GM12892 (cell line): ENCODE measurements at regions not wholly inside any gene's neighbourhood (a gene's known extent, or its start where the extent isn't known, plus 50 kb on each side); places are given as distances from the start of the nearest gene placed in this dataset.

Experiments used
- DNase-seq: peaks from one replicate; pipeline ENCODE4 v3.0.0; 2011; ENCODE audit not compliant: insufficient read length
- FAIRE-seq: peaks from 2 replicates; lab custom pipeline; 2011; peaks lifted over from hg19 to GRCh38; lab: Jason Lieb, UNC
- POLR2A ChIP-seq: IDR thresholded peaks from 2 replicates; pipeline ENCODE4 v1.6.1; 2011; ENCODE audit warnings: low read depth, low read length, control low read depth
- POLR2AphosphoS5 ChIP-seq: IDR thresholded peaks from 2 replicates; pipeline ENCODE4 v1.6.1; 2011; ENCODE audit warnings: low read depth, low read length, control low read depth
- TAF1 ChIP-seq: IDR thresholded peaks from 2 replicates; pipeline ENCODE4 v1.6.1; 2011; ENCODE audit warnings: low read depth, mild to moderate bottlenecking, control low read depth, low read length, borderline replicate concordance

GRCh38 chr6:43859213-43859612, 89.2 kb downstream of the VEGFA start:
- TF ChIP-seq POLR2A = no peak
- no peak for TF ChIP-seq POLR2AphosphoS5
- TF ChIP-seq TAF1 = no peak
- DNase-seq (no peak), FAIRE-seq (no peak)

GRCh38 chr6:43858161-43859153, 88.4 kb downstream of the VEGFA start:
- TF ChIP-seq POLR2A (no peak), POLR2AphosphoS5 (no peak), TAF1 (no peak)
- DNase-seq = no peak
- FAIRE-seq = no peak

- DNase-seq (no peak), FAIRE-seq (no peak)
- TF ChIP-seq POLR2A (no peak), POLR2AphosphoS5 (no peak), TAF1 (no peak)
These were observed 86.2 kb downstream of the VEGFA start for GRCh38 chr6:43856005-43856765.

GRCh38 chr6:43855247-43855646, 85.2 kb downstream of the VEGFA start:
- FAIRE-seq (no peak), DNase-seq (no peak)
- no peak for TF ChIP-seq TAF1
- TF ChIP-seq POLR2AphosphoS5 = no peak
- TF ChIP-seq POLR2A = no peak

GRCh38 chr6:43853066-43853650, 83.1 kb downstream of the VEGFA start:
- FAIRE-seq (no peak), DNase-seq (no peak)
- TF ChIP-seq POLR2A (no peak), TAF1 (no peak), POLR2AphosphoS5 (no peak)

- DNase-seq (no peak), FAIRE-seq (no peak)
- TF ChIP-seq TAF1 (no peak), POLR2A (no peak), POLR2AphosphoS5 (no peak)
These were observed 82.4 kb downstream of the VEGFA start for GRCh38 chr6:43852350-43852864.

GRCh38 chr6:43851204-43851865, 81.3 kb downstream of the VEGFA start:
- TF ChIP-seq POLR2AphosphoS5 = no peak
- no peak for TF ChIP-seq POLR2A
- no peak for TF ChIP-seq TAF1
- DNase-seq (no peak), FAIRE-seq (no peak)

GRCh38 chr6:43850314-43851203, 80.5 kb downstream of the VEGFA start:
- no peak for FAIRE-seq
- DNase-seq = no peak
- TF ChIP-seq TAF1 (no peak), POLR2AphosphoS5 (no peak), POLR2A (no peak)

- FAIRE-seq (no peak), DNase-seq (no peak)
- no peak for TF ChIP-seq POLR2A
These were observed 79.8 kb downstream of the VEGFA start for GRCh38 chr6:43849844-43850243.

GRCh38 chr6:43848671-43849391, 78.8 kb downstream of the VEGFA start:
- FAIRE-seq (no peak), DNase-seq (no peak)
- TF ChIP-seq TAF1 (no peak), POLR2A (no peak)
